ENCODE measurements at regions not wholly inside any gene's neighbourhood (a gene's known extent, or its start where the extent isn't known, plus 50 kb on each side); places are given as distances from the start of the nearest gene placed in this dataset.

DNA sequence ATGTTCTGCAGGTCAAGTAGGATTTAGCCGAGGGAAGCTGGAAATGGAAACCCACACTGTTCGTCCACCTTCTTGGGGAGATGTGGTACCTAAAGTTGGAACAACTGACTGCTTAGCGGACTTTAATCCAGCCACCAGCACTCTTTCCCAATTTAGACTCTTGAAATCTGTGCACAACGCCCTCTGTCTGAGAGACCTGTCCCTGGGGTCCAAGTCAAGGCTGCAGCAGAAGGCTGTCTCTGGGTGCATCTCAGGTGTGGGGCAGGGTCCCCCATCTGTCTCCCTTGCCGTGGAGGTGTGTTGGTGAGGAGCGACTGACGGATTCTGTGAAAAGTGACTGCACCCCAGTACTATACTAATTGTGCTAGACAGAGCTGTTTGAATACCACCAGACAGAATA, 168.2 kb upstream of the CADM1 start:
- TF ChIP-seq, protein P1, sequence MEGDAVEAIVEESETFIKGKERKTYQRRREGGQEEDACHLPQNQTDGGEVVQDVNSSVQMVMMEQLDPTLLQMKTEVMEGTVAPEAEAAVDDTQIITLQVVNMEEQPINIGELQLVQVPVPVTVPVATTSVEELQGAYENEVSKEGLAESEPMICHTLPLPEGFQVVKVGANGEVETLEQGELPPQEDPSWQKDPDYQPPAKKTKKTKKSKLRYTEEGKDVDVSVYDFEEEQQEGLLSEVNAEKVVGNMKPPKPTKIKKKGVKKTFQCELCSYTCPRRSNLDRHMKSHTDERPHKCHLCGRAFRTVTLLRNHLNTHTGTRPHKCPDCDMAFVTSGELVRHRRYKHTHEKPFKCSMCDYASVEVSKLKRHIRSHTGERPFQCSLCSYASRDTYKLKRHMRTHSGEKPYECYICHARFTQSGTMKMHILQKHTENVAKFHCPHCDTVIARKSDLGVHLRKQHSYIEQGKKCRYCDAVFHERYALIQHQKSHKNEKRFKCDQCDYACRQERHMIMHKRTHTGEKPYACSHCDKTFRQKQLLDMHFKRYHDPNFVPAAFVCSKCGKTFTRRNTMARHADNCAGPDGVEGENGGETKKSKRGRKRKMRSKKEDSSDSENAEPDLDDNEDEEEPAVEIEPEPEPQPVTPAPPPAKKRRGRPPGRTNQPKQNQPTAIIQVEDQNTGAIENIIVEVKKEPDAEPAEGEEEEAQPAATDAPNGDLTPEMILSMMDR (IDR thresholded peaks at IDR 0.05; ENCODE audit: low read depth, low read length, poor library complexity, severe bottlenecking) = no peak
- no peak for TF ChIP-seq EZH2phosphoT487 (IDR thresholded peaks at IDR 0.05; ENCODE audit: borderline replicate concordance, low read length)
- no peaks in the 10 kb centered on the region for H3K27me3 ChIP-seq (ENCODE audit: control insufficient read depth, low read length)
- H3K9me3 ChIP-seq (ENCODE audit: control insufficient read depth, insufficient read depth, low read length) = no peaks in the 10 kb centered on the region
- H3K4me2 ChIP-seq (ENCODE audit: low read length) = no peak overlapping the region
- no peak overlapping the region for H3K4me3 ChIP-seq (ENCODE audit: low read length)
- no peaks in the 10 kb centered on the region for H3K36me3 ChIP-seq (ENCODE audit: control insufficient read depth, low read length)
- no peaks in the 10 kb centered on the region for H3F3A ChIP-seq (ENCODE audit: control insufficient read depth, insufficient read depth)
- H3K27ac ChIP-seq (ENCODE audit: low read depth, low read length) = no peak overlapping the region
- H3K79me2 ChIP-seq (ENCODE audit: control insufficient read depth, low read length) = no peaks in the 10 kb centered on the region
- no peaks in the 10 kb centered on the region for H4K20me1 ChIP-seq (ENCODE audit: control insufficient read depth, insufficient read depth, low read depth, low read length)
- no peaks in the 10 kb centered on the region for H3K9me2 ChIP-seq (replicated peaks; ENCODE audit: control insufficient read depth, low read length)
- H3K4me1 ChIP-seq (ENCODE audit: control insufficient read depth, low read length) = no peaks in the 10 kb centered on the region

DNA sequence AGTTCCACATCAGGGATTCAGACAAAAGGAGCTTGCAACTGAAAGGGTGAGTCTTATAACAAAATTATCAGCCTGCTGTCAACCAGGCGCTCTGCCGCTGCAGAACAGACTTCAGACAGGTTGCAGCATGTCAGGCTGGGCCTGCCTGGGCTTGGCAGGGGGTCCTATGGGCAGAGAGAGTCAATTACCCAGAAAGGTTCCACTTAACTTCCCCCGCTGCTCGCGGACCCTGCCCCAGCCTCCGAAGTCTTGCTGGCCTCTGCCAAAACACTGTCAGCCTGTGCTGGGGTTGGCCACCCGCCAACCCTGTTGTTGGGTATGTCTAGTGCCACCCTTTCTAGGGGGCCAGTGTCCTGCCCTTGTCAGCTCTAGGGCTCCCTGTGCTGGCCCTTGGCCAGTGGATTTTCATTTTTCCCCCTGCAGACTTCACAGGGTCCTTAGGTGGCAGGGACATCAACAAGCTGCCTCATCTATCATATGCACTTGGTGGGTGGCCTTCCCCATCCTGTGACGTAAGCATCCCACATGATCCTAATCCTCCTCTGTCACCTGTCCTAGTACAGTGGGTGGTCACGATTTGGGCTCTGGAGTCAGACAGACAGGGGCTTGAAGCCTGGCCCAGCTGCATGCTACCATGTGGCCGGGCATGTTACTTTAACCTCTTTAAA, 166.5 kb upstream of the CADM1 start:
- Histone ChIP-seq H3F3A (ENCODE audit: control insufficient read depth, insufficient read depth) (no peaks in the 10 kb centered on the region), H3K27me3 (ENCODE audit: control insufficient read depth, low read length) (no peaks in the 10 kb centered on the region), H3K27ac (ENCODE audit: low read depth, low read length) (no peak overlapping the region), H3K4me3 (ENCODE audit: low read length) (no peak overlapping the region), H3K79me2 (ENCODE audit: control insufficient read depth, low read length) (no peaks in the 10 kb centered on the region), H3K4me1 (ENCODE audit: control insufficient read depth, low read length) (no peaks in the 10 kb centered on the region), H3K36me3 (ENCODE audit: control insufficient read depth, low read length) (no peaks in the 10 kb centered on the region), H3K9me2 (replicated peaks; ENCODE audit: control insufficient read depth, low read length) (no peaks in the 10 kb centered on the region), H3K9me3 (ENCODE audit: control insufficient read depth, insufficient read depth, low read length) (no peaks in the 10 kb centered on the region), H3K4me2 (ENCODE audit: low read length) (no peak overlapping the region), H4K20me1 (ENCODE audit: control insufficient read depth, insufficient read depth, low read depth, low read length) (no peaks in the 10 kb centered on the region)
- no peak for TF ChIP-seq EZH2phosphoT487 (IDR thresholded peaks at IDR 0.05; ENCODE audit: borderline replicate concordance, low read length)
- TF ChIP-seq, protein P1 (IDR thresholded peaks at IDR 0.05; ENCODE audit: low read depth, low read length, poor library complexity, severe bottlenecking) = no peak

DNA sequence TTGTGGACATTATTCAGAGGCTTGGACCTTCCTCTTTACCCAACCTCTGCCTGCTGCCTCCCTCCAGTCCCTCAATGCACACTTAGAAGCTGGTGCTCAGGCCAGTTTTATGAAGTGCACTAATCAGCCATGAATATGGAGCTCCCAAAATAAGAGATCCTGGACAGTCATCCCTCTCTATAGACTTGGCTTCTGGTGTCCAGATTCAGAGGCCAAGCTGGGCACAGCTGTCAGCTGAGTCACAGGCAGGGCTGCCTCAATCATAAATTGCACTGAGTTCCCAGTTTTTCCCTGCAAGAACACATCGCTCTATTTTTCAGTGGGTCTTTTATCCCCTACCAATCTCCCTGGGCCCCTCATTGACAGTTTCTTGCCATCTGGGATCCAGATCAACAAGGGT, 161.7 kb upstream of the CADM1 start:
- H3K9me2 ChIP-seq (replicated peaks; ENCODE audit: control insufficient read depth, low read length) = no peaks in the 10 kb centered on the region
- H3K9me3 ChIP-seq (ENCODE audit: control insufficient read depth, insufficient read depth, low read length) = no peaks in the 10 kb centered on the region
- H3K4me2 ChIP-seq (ENCODE audit: low read length) = no peak overlapping the region
- no peaks in the 10 kb centered on the region for H3K4me1 ChIP-seq (ENCODE audit: control insufficient read depth, low read length)
- H3K27ac ChIP-seq (ENCODE audit: low read depth, low read length) = no peak overlapping the region
- no peaks in the 10 kb centered on the region for H4K20me1 ChIP-seq (ENCODE audit: control insufficient read depth, insufficient read depth, low read depth, low read length)
- H3K36me3 ChIP-seq (ENCODE audit: control insufficient read depth, low read length) = no peaks in the 10 kb centered on the region
- no peaks in the 10 kb centered on the region for H3K79me2 ChIP-seq (ENCODE audit: control insufficient read depth, low read length)
- H3K27me3 ChIP-seq (ENCODE audit: control insufficient read depth, low read length) = no peaks in the 10 kb centered on the region
- TF ChIP-seq EZH2phosphoT487 (IDR thresholded peaks at IDR 0.05; ENCODE audit: borderline replicate concordance, low read length) = no peak
- TF ChIP-seq, protein P1 (IDR thresholded peaks at IDR 0.05; ENCODE audit: low read depth, low read length, poor library complexity, severe bottlenecking) = no peak
- H3K4me3 ChIP-seq (ENCODE audit: low read length) = no peak overlapping the region
- no peaks in the 10 kb centered on the region for H3F3A ChIP-seq (ENCODE audit: control insufficient read depth, insufficient read depth)

Measured in DOHH2 (cell line).